MV-4-11 (cell line): ENCODE measurements at regions not wholly inside any gene's neighbourhood (a gene's known extent, or its start where the extent isn't known, plus 50 kb on each side); places are given as distances from the start of the nearest gene placed in this dataset.
"Not testable (repeated sequence)": the region's sequence is repeated elsewhere in the genome, so short reads cannot be mapped to it uniquely, and the experiment has no call there.

Experiments used
- DNase-seq: peaks from one replicate; lab custom pipeline; 2025; lab: John Stamatoyannopoulos, UW

- no peak for DNase-seq
These were observed 248.9 kb upstream of the TMEM132C start for GRCh38 chr12:128018067-128018466.

GRCh38 chr12:128019996-128020544, 246.9 kb upstream of the TMEM132C start:
- no peak for DNase-seq

- no peak for DNase-seq
These were observed 245.4 kb upstream of the TMEM132C start for GRCh38 chr12:128021561-128021960.

- no peak for DNase-seq
These were observed 241.3 kb upstream of the TMEM132C start for GRCh38 chr12:128025589-128026245.

GRCh38 chr12:128026696-128027574, 240.0 kb upstream of the TMEM132C start:
- no peak for DNase-seq

- DNase-seq: no peak
These were observed 233.5 kb upstream of the TMEM132C start for GRCh38 chr12:128033473-128033872.

- DNase-seq: no peak
These were observed 226.0 kb upstream of the TMEM132C start for GRCh38 chr12:128040971-128041370.

- not testable (repeated sequence) for DNase-seq
These were observed 224.7 kb upstream of the TMEM132C start for GRCh38 chr12:128042283-128042682.

GRCh38 chr12:128042825-128043224, 224.1 kb upstream of the TMEM132C start:
- no peak for DNase-seq

GRCh38 chr12:128043317-128043716, 223.7 kb upstream of the TMEM132C start:
- DNase-seq: no peak

- DNase-seq: no peak
These were observed 219.5 kb upstream of the TMEM132C start for GRCh38 chr12:128047266-128048060.

GRCh38 chr12:128052331-128052730, 214.6 kb upstream of the TMEM132C start:
- no peak for DNase-seq

GRCh38 chr12:128052777-128053176, 214.2 kb upstream of the TMEM132C start:
- no peak for DNase-seq

- no peak for DNase-seq
These were observed 211.4 kb upstream of the TMEM132C start for GRCh38 chr12:128055567-128055966.

GRCh38 chr12:128056136-128056801, 210.7 kb upstream of the TMEM132C start:
- DNase-seq: no peak

GRCh38 chr12:128057586-128057985, 209.4 kb upstream of the TMEM132C start:
- DNase-seq: no peak

- no peak for DNase-seq
These were observed 207.2 kb upstream of the TMEM132C start for GRCh38 chr12:128059621-128060370.

- DNase-seq: no peak
These were observed 198.8 kb upstream of the TMEM132C start for GRCh38 chr12:128068211-128068610.

GRCh38 chr12:128069359-128069997, 197.5 kb upstream of the TMEM132C start:
- peak; percentile 29 for DNase-seq

GRCh38 chr12:128073937-128074336, 193.0 kb upstream of the TMEM132C start:
- no peak for DNase-seq
